CD14-positive monocyte (primary cell): ENCODE measurements at regions not wholly inside any gene's neighbourhood (a gene's known extent, or its start where the extent isn't known, plus 50 kb on each side); places are given as distances from the start of the nearest gene placed in this dataset.

Source experiments
- DNase-seq, 3 donors: peaks; one replicate each; pipeline ENCODE4 v3.0.0-alpha.2; 2011 to 2022
- H2AFZ ChIP-seq: 2 replicates; pipeline ENCODE4 v1.6.0; 2012; ENCODE audit warnings: mild to moderate bottlenecking, low read depth, low read length, inconsistent platforms; ENCODE audit not compliant: insufficient read depth, poor library complexity, severe bottlenecking
- H3K27ac ChIP-seq, 2 donors: 1 replicate in 1 of 2; 2 replicates in 1 of 2; pipeline ENCODE4 v1.5.1; 2012 to 2013; ENCODE audit warnings: low read length in 2 of 2, control low read depth in 1 of 2, inconsistent platforms in 1 of 2, low read depth in 1 of 2, mild to moderate bottlenecking in 1 of 2
- H3K27me3 ChIP-seq, 2 donors: one replicate each; pipeline versions ENCODE4 v1.6.0 to v1.6.1; 2011 to 2013; ENCODE audit warnings: low read length in 2 of 2; ENCODE audit not compliant: control insufficient read depth in 2 of 2, insufficient read depth in 2 of 2
- H3K36me3 ChIP-seq, 2 donors: replicated peaks in 1 of 2; 1 replicate in 1 of 2; 2 replicates in 1 of 2; pipeline versions ENCODE4 v1.5.1 to v1.6.1; 2012 to 2013; ENCODE audit warnings: low read length in 2 of 2, control low read depth in 1 of 2, inconsistent platforms in 1 of 2, mild to moderate bottlenecking in 1 of 2; ENCODE audit not compliant: insufficient read depth in 2 of 2, control insufficient read depth in 1 of 2
- H3K4me1 ChIP-seq, 2 donors: 1 replicate in 1 of 2; 2 replicates in 1 of 2; pipeline versions ENCODE4 v1.5.1 to v1.6.1; 2012 to 2013; ENCODE audit warnings: low read length in 2 of 2, control low read depth in 1 of 2, inconsistent platforms in 1 of 2, mild to moderate bottlenecking in 1 of 2, moderate library complexity in 1 of 2; ENCODE audit not compliant: insufficient read depth in 2 of 2, control insufficient read depth in 1 of 2
- H3K4me2 ChIP-seq: replicated peaks from 2 replicates; pipeline ENCODE3; 2012; ENCODE audit warnings: low read length, moderate library complexity, mild to moderate bottlenecking; ENCODE audit not compliant: poor library complexity, severe bottlenecking; ENCODE audit errors: extremely low read depth
- H3K4me3 ChIP-seq, 3 experiments: fragments of 200-600 bp in 1 of 3; sonication (generic) in 1 of 3; replicated peaks in 1 of 3; 1 replicate in 2 of 3; 2 replicates in 1 of 3; pipeline ENCODE4 v1.5.1; 2011 to 2013; ENCODE audit warnings: low read length in 3 of 3, mild to moderate bottlenecking in 3 of 3, control low read depth in 2 of 3, low read depth in 2 of 3, inconsistent platforms in 1 of 3, moderate library complexity in 1 of 3
- H3K79me2 ChIP-seq: 2 replicates; pipeline ENCODE4 v1.6.0; 2012; ENCODE audit warnings: mild to moderate bottlenecking, control low read depth, inconsistent platforms, low read length, moderate library complexity; ENCODE audit not compliant: insufficient read depth
- H3K9ac ChIP-seq: 2 replicates; pipeline ENCODE4 v1.6.0; 2017; ENCODE audit warnings: low read length, mild to moderate bottlenecking; ENCODE audit not compliant: insufficient read depth, poor library complexity, severe bottlenecking
- H3K9me3 ChIP-seq, 2 donors: replicated peaks in 1 of 2; 1 replicate in 1 of 2; 2 replicates in 1 of 2; pipeline versions ENCODE4 v1.5.1 to v1.6.1; 2012 to 2013; ENCODE audit warnings: low read length in 2 of 2, control low read depth in 1 of 2; ENCODE audit not compliant: control insufficient read depth in 1 of 2, insufficient read depth in 1 of 2
- H4K20me1 ChIP-seq: 2 replicates; pipeline ENCODE4 v1.6.0; 2012; ENCODE audit warnings: mild to moderate bottlenecking, low read length, control low read depth, moderate library complexity; ENCODE audit not compliant: insufficient read depth
- H3K27ac Mint-ChIP-seq, 7 donors: one replicate each; pipeline ENCODE4 v1.8.0; 2020; ENCODE audit warnings: mild to moderate bottlenecking in 7 of 7, mixed read lengths in 7 of 7, moderate library complexity in 6 of 7, inconsistent platforms in 2 of 7
- H3K27me3 Mint-ChIP-seq, 3 donors: one replicate each; pipeline ENCODE4 v1.8.0; 2021 to 2022; ENCODE audit warnings: low read depth in 3 of 3, mild to moderate bottlenecking in 3 of 3, mixed read lengths in 3 of 3, moderate library complexity in 3 of 3, inconsistent platforms in 1 of 3
- H3K36me3 Mint-ChIP-seq, 2 donors: one replicate each; pipeline ENCODE4 v1.8.0; 2020; ENCODE audit warnings: mixed read lengths in 2 of 2, inconsistent platforms in 1 of 2, mild to moderate bottlenecking in 1 of 2
- H3K4me1 Mint-ChIP-seq: one replicate; pipeline ENCODE4 v1.8.0; 2020; ENCODE audit warnings: mild to moderate bottlenecking, mixed read lengths
- H3K4me3 Mint-ChIP-seq, 2 donors: one replicate each; pipeline ENCODE4 v1.8.0; 2020; ENCODE audit warnings: mild to moderate bottlenecking in 2 of 2, mixed read lengths in 2 of 2, moderate library complexity in 1 of 2
- H3K9me3 Mint-ChIP-seq, 7 donors: one replicate each; pipeline ENCODE4 v1.8.0; 2020 to 2022; ENCODE audit warnings: mixed read lengths in 7 of 7, mild to moderate bottlenecking in 6 of 7, moderate library complexity in 6 of 7, inconsistent platforms in 2 of 7
- WGBS: methylation state at CpG from one replicate; pipeline ENCODE4 v1.1.5; 2013; ENCODE audit warnings: missing lambda C conversion rate; ENCODE audit not compliant: insufficient coverage; 5-methylcytosine and 5-hydroxymethylcytosine counted together
- intact Hi-C, 2 donors: fragments of 100-400 bp; cut with micrococcal nuclease; formaldehyde crosslinking; loops; one replicate each; pipeline versions ENCODE4 v1.15.0 to v1.15.1; 2023
- TF ChIP-seq, protein P1 (sequence below): fragments of 200-600 bp; IDR thresholded peaks from one replicate; pipeline ENCODE4 v1.8.0; 2022; ENCODE audit warnings: antibody characterized with exemption, mild to moderate bottlenecking

- H4K20me1 ChIP-seq = no peaks in the 10 kb centered on the region
- no peak for DNase-seq
Observed at GRCh38 chr12:34358198-34358597, 335.9 kb downstream of the ALG10 start.

DNA sequence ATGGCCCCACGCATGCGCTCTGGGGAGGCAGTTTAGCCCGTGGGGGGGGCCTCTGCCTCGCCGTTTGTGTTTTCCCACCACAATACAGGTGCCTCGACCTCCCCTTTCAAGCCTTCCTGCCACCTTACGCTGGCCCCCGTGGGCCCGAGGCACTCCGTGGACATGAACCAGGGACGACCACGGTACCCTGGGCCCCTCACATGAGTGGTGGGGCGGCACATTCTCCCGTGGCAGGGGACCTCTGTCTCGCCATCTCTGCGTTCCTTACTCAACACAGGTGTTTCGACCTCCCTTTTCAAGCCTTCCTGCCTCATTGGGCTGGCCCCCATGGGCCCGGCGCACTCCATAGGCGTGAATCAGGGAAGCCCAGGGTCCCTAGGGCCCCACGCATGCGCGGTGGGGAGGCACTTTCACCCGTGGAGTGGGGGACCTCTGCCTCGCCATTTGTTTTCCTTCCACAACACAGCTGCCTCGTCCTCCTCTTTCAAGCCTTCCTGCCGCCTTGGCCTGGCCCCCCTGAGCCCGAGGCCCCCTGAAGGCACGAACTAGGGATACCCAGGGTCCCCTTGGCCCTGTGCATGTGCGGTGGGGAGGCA is 339.5 kb downstream of the ALG10 start:
- H3K9me3 ChIP-seq = peaks cover 100% of the 10 kb centered on the region in 2 donors
- H3K27me3 Mint-ChIP-seq = peaks cover 0 to 1% (median 0%) of the 10 kb centered on the region in 3 donors
- TF ChIP-seq, protein P1, sequence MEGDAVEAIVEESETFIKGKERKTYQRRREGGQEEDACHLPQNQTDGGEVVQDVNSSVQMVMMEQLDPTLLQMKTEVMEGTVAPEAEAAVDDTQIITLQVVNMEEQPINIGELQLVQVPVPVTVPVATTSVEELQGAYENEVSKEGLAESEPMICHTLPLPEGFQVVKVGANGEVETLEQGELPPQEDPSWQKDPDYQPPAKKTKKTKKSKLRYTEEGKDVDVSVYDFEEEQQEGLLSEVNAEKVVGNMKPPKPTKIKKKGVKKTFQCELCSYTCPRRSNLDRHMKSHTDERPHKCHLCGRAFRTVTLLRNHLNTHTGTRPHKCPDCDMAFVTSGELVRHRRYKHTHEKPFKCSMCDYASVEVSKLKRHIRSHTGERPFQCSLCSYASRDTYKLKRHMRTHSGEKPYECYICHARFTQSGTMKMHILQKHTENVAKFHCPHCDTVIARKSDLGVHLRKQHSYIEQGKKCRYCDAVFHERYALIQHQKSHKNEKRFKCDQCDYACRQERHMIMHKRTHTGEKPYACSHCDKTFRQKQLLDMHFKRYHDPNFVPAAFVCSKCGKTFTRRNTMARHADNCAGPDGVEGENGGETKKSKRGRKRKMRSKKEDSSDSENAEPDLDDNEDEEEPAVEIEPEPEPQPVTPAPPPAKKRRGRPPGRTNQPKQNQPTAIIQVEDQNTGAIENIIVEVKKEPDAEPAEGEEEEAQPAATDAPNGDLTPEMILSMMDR = no peak
- no peaks in the 10 kb centered on the region for H3K36me3 ChIP-seq
- H3K27ac Mint-ChIP-seq = no peak overlapping the region
- peaks cover 71 to 86% (median 78%) of the 10 kb centered on the region in 7 donors for H3K9me3 Mint-ChIP-seq
- H3K36me3 Mint-ChIP-seq = no peaks in the 10 kb centered on the region
- H3K9ac ChIP-seq = no peak overlapping the region
- H2AFZ ChIP-seq = no peak overlapping the region
- no peak overlapping the region for H3K27ac ChIP-seq
- H3K4me3 Mint-ChIP-seq = no peak overlapping the region
- H3K4me1 Mint-ChIP-seq = no peaks in the 10 kb centered on the region
- no peak overlapping the region for H3K4me2 ChIP-seq
- intact Hi-C loops = no loop called here
- no peaks in the 10 kb centered on the region for H3K4me1 ChIP-seq
- H3K27me3 ChIP-seq = no peaks in the 10 kb centered on the region
- no peaks in the 10 kb centered on the region for H3K79me2 ChIP-seq
- H3K4me3 ChIP-seq = no peak overlapping the region
- no peak for DNase-seq
- no peaks in the 10 kb centered on the region for H4K20me1 ChIP-seq
- 53% methylated on average over 20 of the region's 30 CpGs for WGBS

More at GRCh38 chr12:34358198-34358597, 335.9 kb downstream of the ALG10 start:
- Mint-ChIP-seq H3K4me3 (no peak overlapping the region), H3K9me3 (peaks cover 71 to 87% (median 80%) of the 10 kb centered on the region in 7 donors), H3K27ac (no peak overlapping the region), H3K27me3 (peaks cover 0 to 3% (median 1%) of the 10 kb centered on the region in 3 donors), H3K36me3 (no peaks in the 10 kb centered on the region), H3K4me1 (no peaks in the 10 kb centered on the region)
- Histone ChIP-seq H2AFZ (no peak overlapping the region), H3K4me1 (no peaks in the 10 kb centered on the region), H3K9me3 (peaks cover 100% of the 10 kb centered on the region in 2 donors), H3K36me3 (no peaks in the 10 kb centered on the region), H3K9ac (no peak overlapping the region), H3K4me3 (no peak overlapping the region), H3K27ac (no peak overlapping the region), H3K79me2 (no peaks in the 10 kb centered on the region), H3K4me2 (no peak overlapping the region), H3K27me3 (no peaks in the 10 kb centered on the region)
- intact Hi-C loops = no loop called here
- 71% methylated on average over 14 of the region's 18 CpGs for WGBS
- TF ChIP-seq, protein P1 = no peak
